K562 (cell line): ENCODE measurements at regions not wholly inside any gene's neighbourhood (a gene's known extent, or its start where the extent isn't known, plus 50 kb on each side); places are given as distances from the start of the nearest gene placed in this dataset.

Source experiments
- ATAC-seq: fragments of 200-7000 bp; cut with Tn5 transposase; 3 replicates; pipeline ENCODE4 v1.9.1; 2020; ENCODE audit warnings: moderate library complexity
- BruUV-seq: library from RNA; stranded (reverse); fragments of 400-500 nt; replicated peaks from 2 replicates; lab custom pipeline; 2021; lab: Mats Ljungman, UMichigan
- CTCF ChIA-PET: fragments of 300-600 bp; formaldehyde crosslinking; extraction: SDS; loops from one replicate; lab custom pipeline; 2021; ENCODE audit warnings: low intra/inter-chr PET ratio; lab: Yijun Ruan, JAX
- POLR2A ChIA-PET: fragments of 300-600, 350-650 bp; sonication (Branson Sonifier 250); formaldehyde crosslinking; extraction: SDS; loops from one replicate; lab custom pipeline; 2021; ENCODE audit warnings: antibody characterized with exemption, inconsistent platforms; lab: Yijun Ruan, JAX
- DNase-seq, 4 experiments: peaks; one replicate each; pipeline versions ENCODE4 v3.0.0 to v3.0.0-alpha.2; 2011 to 2018; ENCODE audit warnings: low spot score in 3 of 4, mixed read lengths in 3 of 4; ENCODE audit errors: extremely low read depth in 1 of 4
- FAIRE-seq: peaks from 2 replicates; lab custom pipeline; 2011; peaks lifted over from hg19 to GRCh38; lab: Jason Lieb, UNC
- H2AFZ ChIP-seq: 2 replicates; pipeline ENCODE4 v1.6.0; 2011; ENCODE audit warnings: low read depth, low read length, control low read depth, inconsistent platforms
- H3K27ac ChIP-seq: fragments of 200-600 bp; 3 replicates; pipeline ENCODE4 v1.8.0; 2011; ENCODE audit warnings: low read depth, mild to moderate bottlenecking, control low read depth, inconsistent platforms, low read length, moderate library complexity, mixed read lengths; ENCODE audit errors: extremely low read depth
- H3K27me3 ChIP-seq, 2 experiments: fragments of 300-600 bp in 1 of 2; 2 replicates in 1 of 2; 3 replicates in 1 of 2; pipeline versions ENCODE4 v1.6.0 to v1.8.0; 2011; ENCODE audit warnings: inconsistent platforms in 2 of 2, low read length in 2 of 2, mild to moderate bottlenecking in 1 of 2, mixed read lengths in 1 of 2, moderate library complexity in 1 of 2; ENCODE audit not compliant: control insufficient read depth in 2 of 2, insufficient read depth in 2 of 2
- H3K36me3 ChIP-seq: fragments of 300-600 bp; 3 replicates; pipeline ENCODE4 v1.8.0; 2011; ENCODE audit warnings: mild to moderate bottlenecking, low read length, inconsistent platforms; ENCODE audit not compliant: control insufficient read depth, insufficient read depth
- H3K4me1 ChIP-seq, 2 experiments: fragments of 200-600 bp in 1 of 2; replicated peaks in 1 of 2; 2 replicates in 1 of 2; 3 replicates in 1 of 2; pipeline versions ENCODE4 v1.5.1 to v1.8.0; 2011; ENCODE audit warnings: inconsistent platforms in 2 of 2, low read length in 2 of 2, mild to moderate bottlenecking in 1 of 2, mixed read lengths in 1 of 2, moderate library complexity in 1 of 2; ENCODE audit not compliant: control insufficient read depth in 2 of 2, insufficient read depth in 2 of 2
- H3K4me2 ChIP-seq: 2 replicates; pipeline ENCODE4 v1.6.1; 2011; ENCODE audit warnings: low read length, control low read depth, inconsistent platforms, mixed read lengths; ENCODE audit not compliant: insufficient read depth
- H3K4me3 ChIP-seq: fragments of 200-600 bp; sonication (generic), shearing (Covaris generic); 2 replicates; pipeline ENCODE4 v1.5.1; 2016; ENCODE audit warnings: control low read depth, inconsistent platforms
- H3K79me2 ChIP-seq: fragments of 200-600 bp; 3 replicates; pipeline ENCODE4 v1.8.0; 2011; ENCODE audit warnings: low read length, inconsistent platforms; ENCODE audit not compliant: control insufficient read depth, insufficient read depth
- H3K9ac ChIP-seq, 2 experiments: 2 replicates each; pipeline versions ENCODE4 v1.6.0 to v1.6.1; 2011; ENCODE audit warnings: low read depth in 2 of 2, low read length in 2 of 2, control low read depth in 1 of 2, inconsistent platforms in 1 of 2, mild to moderate bottlenecking in 1 of 2, mixed read lengths in 1 of 2; ENCODE audit not compliant: insufficient read depth in 1 of 2
- H3K9me1 ChIP-seq: one replicate; pipeline ENCODE4 v1.6.0; 2011; ENCODE audit warnings: inconsistent platforms, mild to moderate bottlenecking, low read length, moderate library complexity; ENCODE audit not compliant: control insufficient read depth, insufficient read depth
- H3K9me3 ChIP-seq: replicated peaks from 2 replicates; pipeline ENCODE4 v1.5.1; 2011; ENCODE audit warnings: low read depth, low read length, inconsistent platforms; ENCODE audit not compliant: control insufficient read depth, insufficient read depth
- H4K20me1 ChIP-seq: replicated peaks from 2 replicates; pipeline ENCODE4 v1.6.1; 2011; ENCODE audit warnings: low read length, inconsistent platforms, mixed read lengths; ENCODE audit not compliant: control insufficient read depth, insufficient read depth
- FOXM1 ChIP-seq, 2 experiments: fragments of 450-650 bp in 1 of 2; sonication (generic) in 1 of 2; formaldehyde crosslinking in 1 of 2; IDR thresholded peaks; 2 replicates each; pipeline versions ENCODE4 v1.6.1 to v1.9.0; 2017 to 2022; ENCODE audit warnings: low read depth in 2 of 2, mild to moderate bottlenecking in 2 of 2, missing genetic modification reagents in 1 of 2, moderate library complexity in 1 of 2
- POLR3A ChIP-seq: IDR thresholded peaks from 2 replicates; pipeline ENCODE4 v1.6.1; 2011; ENCODE audit warnings: borderline replicate concordance, mild to moderate bottlenecking, moderate library complexity; ENCODE audit not compliant: insufficient read length, insufficient read depth; ENCODE audit errors: extremely low read depth
- POLR3G ChIP-seq: IDR thresholded peaks from 2 replicates; pipeline ENCODE4 v1.6.1; 2011; ENCODE audit not compliant: insufficient read length, insufficient replicate concordance; ENCODE audit errors: extremely low read depth
- SP2 ChIP-seq: IDR thresholded peaks from 2 replicates; pipeline ENCODE4 v1.6.1; 2011; ENCODE audit warnings: mild to moderate bottlenecking, low read depth, low read length, moderate library complexity; ENCODE audit not compliant: poor library complexity, severe bottlenecking; ENCODE audit errors: extremely low read depth
- SRF ChIP-seq, 2 experiments: fragments of 250-450, 450-650 bp in 1 of 2; sonication (Bioruptor Pico) in 1 of 2; sonication (generic) in 1 of 2; formaldehyde crosslinking; IDR thresholded peaks; 2 replicates each; pipeline versions ENCODE4 v1.5.0 to v1.5.1; 2020 to 2022; ENCODE audit warnings: mild to moderate bottlenecking in 1 of 2, missing genetic modification reagents in 1 of 2
- ZBED1 ChIP-seq: IDR thresholded peaks from 2 replicates; pipeline ENCODE4 v1.6.1; 2014
- ZFP30 ChIP-seq: fragments of 250-450 bp; sonication (Bioruptor Pico); IDR thresholded peaks from 2 replicates; pipeline ENCODE4 v1.8.0; 2022; ENCODE audit warnings: moderate library complexity, mild to moderate bottlenecking, inconsistent platforms, borderline replicate concordance
- ZNF311 ChIP-seq: fragments of 250-450 bp; sonication (Bioruptor Pico); IDR thresholded peaks from 2 replicates; pipeline ENCODE4 v1.4.0; 2020; ENCODE audit warnings: mild to moderate bottlenecking, moderate library complexity
- ZNF551 ChIP-seq: fragments of 250-450 bp; sonication (Bioruptor Pico); IDR thresholded peaks from 2 replicates; pipeline ENCODE4 v1.5.0; 2021; ENCODE audit warnings: mild to moderate bottlenecking, moderate library complexity
- ZNF830 ChIP-seq: fragments of 250-450 bp; sonication (Bioruptor Pico); IDR thresholded peaks from 2 replicates; pipeline ENCODE4 v1.5.0; 2021; ENCODE audit warnings: mild to moderate bottlenecking
- WGBS: fragments of 100-300 bp; shearing (Covaris generic); methylation state at CpG from one replicate; pipeline ENCODE4 v1.1.6; 2016; ENCODE audit warnings: low coverage, mixed read lengths; ENCODE audit not compliant: insufficient coverage; ENCODE audit errors: missing lambda C conversion rate; 5-methylcytosine and 5-hydroxymethylcytosine counted together
- in situ Hi-C: fragments of 300-500 bp; cut with MboI; formaldehyde crosslinking; loops from 4 replicates; pipeline ENCODE4 v1.15.0; 2018; ENCODE audit warnings: inconsistent platforms, mixed read lengths
- intact Hi-C: fragments of 100-400 bp; cut with micrococcal nuclease; formaldehyde crosslinking; loops from 2 replicates; pipeline ENCODE4 v1.14.2; 2022
- TF ChIP-seq, protein P1 (sequence below): sonication (generic); formaldehyde crosslinking; IDR thresholded peaks from 2 replicates; pipeline ENCODE4 v1.8.0; 2022; ENCODE audit warnings: mild to moderate bottlenecking, missing genetic modification reagents
- TF ChIP-seq, protein P2 (sequence below), 2 experiments: fragments of 450-650 bp in 1 of 2; sonication (generic) in 1 of 2; formaldehyde crosslinking in 1 of 2; IDR thresholded peaks in 1 of 2; conservative IDR thresholded peaks in 1 of 2; 2 replicates each; pipeline versions ENCODE4 v1.6.1 to v1.8.1; 2016 to 2023; ENCODE audit warnings: mild to moderate bottlenecking in 2 of 2, moderate library complexity in 2 of 2, inconsistent platforms in 1 of 2, missing genetic modification reagents in 1 of 2
- TF ChIP-seq, protein P3 (sequence below): fragments of 450-650 bp; IDR thresholded peaks from 2 replicates; pipeline ENCODE4 v1.6.1; 2016; ENCODE audit warnings: low read depth, mild to moderate bottlenecking, moderate library complexity
- TF ChIP-seq, protein P4 (sequence below): sonication (generic); formaldehyde crosslinking; IDR thresholded peaks from 2 replicates; pipeline ENCODE4 v1.8.1; 2022; ENCODE audit warnings: missing genetic modification reagents
- TF ChIP-seq, protein P5 (sequence below): fragments of 450-650 bp; formaldehyde crosslinking; IDR thresholded peaks from 2 replicates; pipeline ENCODE4 v1.4.0; 2020; ENCODE audit warnings: mild to moderate bottlenecking, moderate library complexity
- TF ChIP-seq, protein P6 (sequence below): fragments of 250-450 bp; sonication (Bioruptor Pico); IDR thresholded peaks from 2 replicates; pipeline ENCODE4 v1.9.0; 2021; ENCODE audit warnings: mild to moderate bottlenecking

DNA sequence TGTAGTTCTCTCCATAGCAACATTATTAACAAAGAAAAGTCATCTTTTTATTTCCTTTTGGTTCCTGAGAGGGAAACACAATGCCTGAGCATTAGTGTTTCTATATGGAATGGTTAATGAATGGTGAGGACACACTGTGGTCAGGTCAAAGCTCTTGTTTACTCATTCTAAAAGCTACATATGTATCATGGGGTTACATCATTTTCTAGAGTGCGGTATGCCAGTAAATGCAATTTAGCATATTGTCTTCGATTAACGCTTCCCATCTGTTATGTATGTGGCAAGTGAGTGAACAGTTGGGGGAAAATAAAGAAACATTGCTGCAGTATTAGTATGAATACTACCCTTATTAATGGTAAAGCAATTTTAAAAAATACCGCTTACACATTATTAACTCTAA is 1152.2 kb upstream of the SPRY2 start:
- in situ Hi-C loops (no loop called here), intact Hi-C loops (no loop called here)
- H3K36me3 ChIP-seq: no peaks in the 10 kb centered on the region
- no peak overlapping the region for H3K27ac ChIP-seq
- H3K27me3 ChIP-seq: no peaks in the 10 kb centered on the region
- no peak overlapping the region for H3K4me2 ChIP-seq
- no peak for ATAC-seq
- FAIRE-seq: no peak
- H4K20me1 ChIP-seq: no peaks in the 10 kb centered on the region
- H3K4me3 ChIP-seq: no peak overlapping the region
- H3K9ac ChIP-seq: no peak overlapping the region
- no peaks in the 10 kb centered on the region for H3K9me1 ChIP-seq
- no TSS peak for BruUV-seq
- CTCF ChIA-PET: no interaction called here
- H2AFZ ChIP-seq: no peak overlapping the region
- 0% methylated on average over 4 of the region's 4 CpGs for WGBS
- POLR2A ChIA-PET: no interaction called here
- no peaks in the 10 kb centered on the region for H3K4me1 ChIP-seq
- H3K79me2 ChIP-seq: no peaks in the 10 kb centered on the region
- H3K9me3 ChIP-seq: no peaks in the 10 kb centered on the region
- no peak for DNase-seq
- no peak for TF ChIP-seq FOXM1 (IDR thresholded peaks at IDR 0.05; ENCODE audit: low read depth)
- TF ChIP-seq FOXM1 (CRISPR knock-in tag; IDR thresholded peaks at IDR 0.05; ENCODE audit: low read depth): no peak
- TF ChIP-seq, protein P1, sequence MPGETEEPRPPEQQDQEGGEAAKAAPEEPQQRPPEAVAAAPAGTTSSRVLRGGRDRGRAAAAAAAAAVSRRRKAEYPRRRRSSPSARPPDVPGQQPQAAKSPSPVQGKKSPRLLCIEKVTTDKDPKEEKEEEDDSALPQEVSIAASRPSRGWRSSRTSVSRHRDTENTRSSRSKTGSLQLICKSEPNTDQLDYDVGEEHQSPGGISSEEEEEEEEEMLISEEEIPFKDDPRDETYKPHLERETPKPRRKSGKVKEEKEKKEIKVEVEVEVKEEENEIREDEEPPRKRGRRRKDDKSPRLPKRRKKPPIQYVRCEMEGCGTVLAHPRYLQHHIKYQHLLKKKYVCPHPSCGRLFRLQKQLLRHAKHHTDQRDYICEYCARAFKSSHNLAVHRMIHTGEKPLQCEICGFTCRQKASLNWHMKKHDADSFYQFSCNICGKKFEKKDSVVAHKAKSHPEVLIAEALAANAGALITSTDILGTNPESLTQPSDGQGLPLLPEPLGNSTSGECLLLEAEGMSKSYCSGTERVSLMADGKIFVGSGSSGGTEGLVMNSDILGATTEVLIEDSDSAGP (CRISPR knock-in tag): no peak
- TF ChIP-seq, protein P2, sequence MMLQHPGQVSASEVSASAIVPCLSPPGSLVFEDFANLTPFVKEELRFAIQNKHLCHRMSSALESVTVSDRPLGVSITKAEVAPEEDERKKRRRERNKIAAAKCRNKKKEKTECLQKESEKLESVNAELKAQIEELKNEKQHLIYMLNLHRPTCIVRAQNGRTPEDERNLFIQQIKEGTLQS (IDR thresholded peaks at IDR 0.05): no peak
- TF ChIP-seq, protein P2 (CRISPR knock-in tag; conservative IDR thresholded peaks at IDR 0.05): no peak
- TF ChIP-seq, protein P3, sequence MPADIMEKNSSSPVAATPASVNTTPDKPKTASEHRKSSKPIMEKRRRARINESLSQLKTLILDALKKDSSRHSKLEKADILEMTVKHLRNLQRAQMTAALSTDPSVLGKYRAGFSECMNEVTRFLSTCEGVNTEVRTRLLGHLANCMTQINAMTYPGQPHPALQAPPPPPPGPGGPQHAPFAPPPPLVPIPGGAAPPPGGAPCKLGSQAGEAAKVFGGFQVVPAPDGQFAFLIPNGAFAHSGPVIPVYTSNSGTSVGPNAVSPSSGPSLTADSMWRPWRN: no peak
- TF ChIP-seq SRF (CRISPR knock-in tag; IDR thresholded peaks at IDR 0.05): no peak
- no peak for TF ChIP-seq ZNF830 (CRISPR knock-in tag)
- TF ChIP-seq, protein P4, sequence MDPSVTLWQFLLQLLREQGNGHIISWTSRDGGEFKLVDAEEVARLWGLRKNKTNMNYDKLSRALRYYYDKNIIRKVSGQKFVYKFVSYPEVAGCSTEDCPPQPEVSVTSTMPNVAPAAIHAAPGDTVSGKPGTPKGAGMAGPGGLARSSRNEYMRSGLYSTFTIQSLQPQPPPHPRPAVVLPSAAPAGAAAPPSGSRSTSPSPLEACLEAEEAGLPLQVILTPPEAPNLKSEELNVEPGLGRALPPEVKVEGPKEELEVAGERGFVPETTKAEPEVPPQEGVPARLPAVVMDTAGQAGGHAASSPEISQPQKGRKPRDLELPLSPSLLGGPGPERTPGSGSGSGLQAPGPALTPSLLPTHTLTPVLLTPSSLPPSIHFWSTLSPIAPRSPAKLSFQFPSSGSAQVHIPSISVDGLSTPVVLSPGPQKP: no peak
- no peak for TF ChIP-seq POLR3A
- TF ChIP-seq, protein P5, sequence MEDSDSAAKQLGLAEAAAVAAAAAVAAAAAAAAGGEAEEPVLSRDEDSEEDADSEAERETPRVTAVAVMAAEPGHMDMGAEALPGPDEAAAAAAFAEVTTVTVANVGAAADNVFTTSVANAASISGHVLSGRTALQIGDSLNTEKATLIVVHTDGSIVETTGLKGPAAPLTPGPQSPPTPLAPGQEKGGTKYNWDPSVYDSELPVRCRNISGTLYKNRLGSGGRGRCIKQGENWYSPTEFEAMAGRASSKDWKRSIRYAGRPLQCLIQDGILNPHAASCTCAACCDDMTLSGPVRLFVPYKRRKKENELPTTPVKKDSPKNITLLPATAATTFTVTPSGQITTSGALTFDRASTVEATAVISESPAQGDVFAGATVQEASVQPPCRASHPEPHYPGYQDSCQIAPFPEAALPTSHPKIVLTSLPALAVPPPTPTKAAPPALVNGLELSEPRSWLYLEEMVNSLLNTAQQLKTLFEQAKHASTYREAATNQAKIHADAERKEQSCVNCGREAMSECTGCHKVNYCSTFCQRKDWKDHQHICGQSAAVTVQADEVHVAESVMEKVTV (CRISPR knock-in tag): no peak
- no peak for TF ChIP-seq ZFP30 (CRISPR knock-in tag)
- no peak for TF ChIP-seq SP2
- TF ChIP-seq ZNF311: no peak
- no peak for TF ChIP-seq POLR3G
- no peak for TF ChIP-seq ZNF551 (CRISPR knock-in tag)
- TF ChIP-seq, protein P6, sequence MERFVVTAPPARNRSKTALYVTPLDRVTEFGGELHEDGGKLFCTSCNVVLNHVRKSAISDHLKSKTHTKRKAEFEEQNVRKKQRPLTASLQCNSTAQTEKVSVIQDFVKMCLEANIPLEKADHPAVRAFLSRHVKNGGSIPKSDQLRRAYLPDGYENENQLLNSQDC: no peak
- no peak for TF ChIP-seq ZBED1
